Kidney epithelial cell (primary cell): ENCODE measurements at regions not wholly inside any gene's neighbourhood (a gene's known extent, or its start where the extent isn't known, plus 50 kb on each side); places are given as distances from the start of the nearest gene placed in this dataset.

Source experiments
- DNase-seq: peaks from one replicate; pipeline ENCODE4 v3.0.0-alpha.2; 2010; ENCODE audit warnings: low read depth
- H3K27me3 ChIP-seq: 2 replicates; pipeline ENCODE4 v1.6.0; 2011; ENCODE audit warnings: low read length; ENCODE audit not compliant: control insufficient read depth, insufficient read depth
- H3K36me3 ChIP-seq: 2 replicates; pipeline ENCODE4 v1.5.1; 2011; ENCODE audit warnings: low read length; ENCODE audit not compliant: control insufficient read depth, insufficient read depth
- H3K4me3 ChIP-seq: 2 replicates; pipeline ENCODE4 v1.5.1; 2011; ENCODE audit warnings: low read depth, mild to moderate bottlenecking, control low read depth, low read length
- CTCF ChIP-seq: IDR thresholded peaks from 2 replicates; pipeline ENCODE4 v1.5.1; 2011; ENCODE audit warnings: mild to moderate bottlenecking, moderate library complexity, low read length, control low read depth, inconsistent platforms; ENCODE audit not compliant: insufficient read depth, poor library complexity, severe bottlenecking

- H3K36me3 ChIP-seq: no peaks in the 10 kb centered on the region
- no peak for DNase-seq
- no peak for TF ChIP-seq CTCF
- no peaks in the 10 kb centered on the region for H3K27me3 ChIP-seq
- H3K4me3 ChIP-seq: no peak overlapping the region
Observed at GRCh38 chr1:199149591-199149990, 510.8 kb downstream of the PTPRC start.

GRCh38 chr1:199150756-199151155 is 511.9 kb downstream of the PTPRC start:
- Histone ChIP-seq H3K4me3 (no peak overlapping the region), H3K36me3 (no peaks in the 10 kb centered on the region), H3K27me3 (no peaks in the 10 kb centered on the region)
- no peak for TF ChIP-seq CTCF
- no peak for DNase-seq

- DNase-seq: no peak
Observed at GRCh38 chr1:199151634-199152425, 513.0 kb downstream of the PTPRC start.

GRCh38 chr1:199152676-199153075 is 513.8 kb downstream of the PTPRC start:
- Histone ChIP-seq H3K27me3 (no peaks in the 10 kb centered on the region), H3K4me3 (no peak overlapping the region), H3K36me3 (no peaks in the 10 kb centered on the region)
- DNase-seq: no peak
- TF ChIP-seq CTCF: no peak

More at GRCh38 chr1:199151634-199152425, 513.0 kb downstream of the PTPRC start:
- H3K36me3 ChIP-seq: no peaks in the 10 kb centered on the region
- no peaks in the 10 kb centered on the region for H3K27me3 ChIP-seq
- no peak overlapping the region for H3K4me3 ChIP-seq
- no peak for TF ChIP-seq CTCF

- no peak for TF ChIP-seq CTCF
- Histone ChIP-seq H3K4me3 (no peak overlapping the region), H3K36me3 (no peaks in the 10 kb centered on the region), H3K27me3 (no peaks in the 10 kb centered on the region)
- DNase-seq: no peak
Observed at GRCh38 chr1:199155166-199156019, 516.6 kb downstream of the PTPRC start.
